ENCODE measurements at regions not wholly inside any gene's neighbourhood (a gene's known extent, or its start where the extent isn't known, plus 50 kb on each side); places are given as distances from the start of the nearest gene placed in this dataset.

- Histone ChIP-seq H3K27me3 (no peaks in the 10 kb centered on the region), H3K27ac (replicated peaks in 1 of 4) (no peak overlapping the region), H3K9me3 (no peaks in the 10 kb centered on the region), H3K36me3 (no peaks in the 10 kb centered on the region), H3K4me3 (no peak overlapping the region), H3K4me1 (no peaks in the 10 kb centered on the region)
- WGBS: 85% methylated on average over 2 of the region's 2 CpGs
- no peak for TF ChIP-seq POLR2AphosphoS5 (IDR thresholded peaks at IDR 0.05)
- TF ChIP-seq, protein P1, sequence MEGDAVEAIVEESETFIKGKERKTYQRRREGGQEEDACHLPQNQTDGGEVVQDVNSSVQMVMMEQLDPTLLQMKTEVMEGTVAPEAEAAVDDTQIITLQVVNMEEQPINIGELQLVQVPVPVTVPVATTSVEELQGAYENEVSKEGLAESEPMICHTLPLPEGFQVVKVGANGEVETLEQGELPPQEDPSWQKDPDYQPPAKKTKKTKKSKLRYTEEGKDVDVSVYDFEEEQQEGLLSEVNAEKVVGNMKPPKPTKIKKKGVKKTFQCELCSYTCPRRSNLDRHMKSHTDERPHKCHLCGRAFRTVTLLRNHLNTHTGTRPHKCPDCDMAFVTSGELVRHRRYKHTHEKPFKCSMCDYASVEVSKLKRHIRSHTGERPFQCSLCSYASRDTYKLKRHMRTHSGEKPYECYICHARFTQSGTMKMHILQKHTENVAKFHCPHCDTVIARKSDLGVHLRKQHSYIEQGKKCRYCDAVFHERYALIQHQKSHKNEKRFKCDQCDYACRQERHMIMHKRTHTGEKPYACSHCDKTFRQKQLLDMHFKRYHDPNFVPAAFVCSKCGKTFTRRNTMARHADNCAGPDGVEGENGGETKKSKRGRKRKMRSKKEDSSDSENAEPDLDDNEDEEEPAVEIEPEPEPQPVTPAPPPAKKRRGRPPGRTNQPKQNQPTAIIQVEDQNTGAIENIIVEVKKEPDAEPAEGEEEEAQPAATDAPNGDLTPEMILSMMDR (IDR thresholded peaks at IDR 0.05): no peak
- TF ChIP-seq EP300 (IDR thresholded peaks at IDR 0.05): no peak
- no peak for TF ChIP-seq POLR2A (IDR thresholded peaks at IDR 0.05; ENCODE audit: low read depth)
- intact Hi-C loops (cut with DNase I): no loop called here
- no peak for DNase-seq (ENCODE audit: extremely low spot score)
Measured at GRCh38 chr5:103414604-103415003, 148.0 kb downstream of the NUDT12 start.

GRCh38 chr5:103411711-103412110 lies 150.9 kb downstream of the NUDT12 start:
- Histone ChIP-seq H3K27ac (replicated peaks in 1 of 4) (no peak overlapping the region), H3K9me3 (no peaks in the 10 kb centered on the region), H3K4me1 (no peaks in the 10 kb centered on the region), H3K27me3 (no peaks in the 10 kb centered on the region), H3K36me3 (no peaks in the 10 kb centered on the region), H3K4me3 (no peak overlapping the region)
- no peak for DNase-seq (ENCODE audit: extremely low spot score)
- TF ChIP-seq, protein P1 (IDR thresholded peaks at IDR 0.05): no peak
- no peak for TF ChIP-seq EP300 (IDR thresholded peaks at IDR 0.05)
- TF ChIP-seq POLR2AphosphoS5 (IDR thresholded peaks at IDR 0.05): no peak
- TF ChIP-seq POLR2A (IDR thresholded peaks at IDR 0.05; ENCODE audit: low read depth): no peak
- intact Hi-C loops (cut with DNase I): no loop called here
- 67% methylated on average over 1 of the region's 1 CpG for WGBS

GRCh38 chr5:103410172-103410571 lies 151.6 kb downstream of the MACIR start:
- 68% methylated on average over 2 of the region's 2 CpGs for WGBS
- TF ChIP-seq POLR2A (IDR thresholded peaks at IDR 0.05; ENCODE audit: low read depth) (no peak), POLR2AphosphoS5 (IDR thresholded peaks at IDR 0.05) (no peak), EP300 (IDR thresholded peaks at IDR 0.05) (no peak)
- TF ChIP-seq, protein P1 (IDR thresholded peaks at IDR 0.05): no peak
- Histone ChIP-seq H3K4me1 (no peaks in the 10 kb centered on the region), H3K36me3 (no peaks in the 10 kb centered on the region), H3K27ac (replicated peaks in 1 of 4) (no peak overlapping the region), H3K4me3 (no peak overlapping the region), H3K27me3 (no peaks in the 10 kb centered on the region), H3K9me3 (no peaks in the 10 kb centered on the region)
- no peak for DNase-seq (ENCODE audit: extremely low spot score)
- intact Hi-C loops (cut with DNase I): no loop called here

DNA sequence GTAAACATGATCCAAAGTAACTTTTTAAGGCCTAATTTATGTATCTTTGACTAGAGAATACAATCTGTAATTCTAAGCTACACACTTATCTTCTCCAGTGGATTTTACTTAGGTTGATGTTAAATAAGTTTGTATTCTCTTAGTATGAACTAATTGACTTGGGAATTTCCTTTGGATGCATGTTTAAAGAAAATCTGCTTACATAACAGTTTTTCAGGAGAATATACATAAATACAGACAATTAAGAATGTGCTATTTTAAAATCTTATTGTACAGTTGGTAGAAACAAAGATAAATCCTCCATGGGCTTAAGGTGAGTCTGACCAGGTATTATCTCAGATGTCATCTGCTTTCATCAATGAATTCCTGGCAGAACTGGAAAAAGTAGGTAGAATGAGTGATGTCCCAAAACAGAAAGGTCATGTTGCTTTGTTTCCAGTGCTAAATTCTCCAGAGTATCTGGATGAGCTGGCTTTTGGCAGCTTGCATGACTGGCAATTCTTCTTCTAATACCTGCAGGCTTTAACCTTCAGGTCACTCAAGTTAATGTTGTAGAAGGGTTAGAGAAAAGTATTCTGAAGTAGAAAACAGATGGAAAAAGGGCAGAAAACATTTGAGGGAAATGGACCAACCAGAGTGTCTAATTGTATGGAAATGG lies 150.6 kb downstream of the MACIR start:
- intact Hi-C loops (cut with DNase I): no loop called here
- no peaks in the 10 kb centered on the region for H3K9me3 ChIP-seq
- no peak for DNase-seq (ENCODE audit: extremely low spot score)
- no peak overlapping the region for H3K27ac ChIP-seq (replicated peaks in 1 of 4)
- no peak overlapping the region for H3K4me3 ChIP-seq
- TF ChIP-seq, protein P1 (IDR thresholded peaks at IDR 0.05): no peak
- no peak for TF ChIP-seq EP300 (IDR thresholded peaks at IDR 0.05)
- H3K27me3 ChIP-seq: no peaks in the 10 kb centered on the region
- H3K4me1 ChIP-seq: no peaks in the 10 kb centered on the region
- H3K36me3 ChIP-seq: no peaks in the 10 kb centered on the region

GRCh38 chr5:103408408-103408807 lies 149.8 kb downstream of the MACIR start:
- Histone ChIP-seq H3K27me3 (no peaks in the 10 kb centered on the region), H3K27ac (replicated peaks in 1 of 4) (no peak overlapping the region), H3K36me3 (no peaks in the 10 kb centered on the region), H3K9me3 (no peaks in the 10 kb centered on the region), H3K4me1 (no peaks in the 10 kb centered on the region), H3K4me3 (no peak overlapping the region)
- no peak for TF ChIP-seq EP300 (IDR thresholded peaks at IDR 0.05)
- WGBS: 78% methylated on average over 2 of the region's 2 CpGs
- no peak for DNase-seq (ENCODE audit: extremely low spot score)
- intact Hi-C loops (cut with DNase I): no loop called here

Measured in esophagus muscularis mucosa (tissue), 4 donors.